NOMO-1 treated with dmso at 0.1 percent for 144 hours (cell line): ENCODE measurements at regions not wholly inside any gene's neighbourhood (a gene's known extent, or its start where the extent isn't known, plus 50 kb on each side); places are given as distances from the start of the nearest gene placed in this dataset.
A peak's percentile ranks its signal among the peaks of the same experiment; 100 is the strongest.
"Not testable (repeated sequence)": the region's sequence is repeated elsewhere in the genome, so short reads cannot be mapped to it uniquely, and the experiment has no call there.

Source experiments
- DNase-seq: peaks from one replicate; lab custom pipeline; 2025; ENCODE audit not compliant: unreplicated experiment; lab: John Stamatoyannopoulos, UW

DNA sequence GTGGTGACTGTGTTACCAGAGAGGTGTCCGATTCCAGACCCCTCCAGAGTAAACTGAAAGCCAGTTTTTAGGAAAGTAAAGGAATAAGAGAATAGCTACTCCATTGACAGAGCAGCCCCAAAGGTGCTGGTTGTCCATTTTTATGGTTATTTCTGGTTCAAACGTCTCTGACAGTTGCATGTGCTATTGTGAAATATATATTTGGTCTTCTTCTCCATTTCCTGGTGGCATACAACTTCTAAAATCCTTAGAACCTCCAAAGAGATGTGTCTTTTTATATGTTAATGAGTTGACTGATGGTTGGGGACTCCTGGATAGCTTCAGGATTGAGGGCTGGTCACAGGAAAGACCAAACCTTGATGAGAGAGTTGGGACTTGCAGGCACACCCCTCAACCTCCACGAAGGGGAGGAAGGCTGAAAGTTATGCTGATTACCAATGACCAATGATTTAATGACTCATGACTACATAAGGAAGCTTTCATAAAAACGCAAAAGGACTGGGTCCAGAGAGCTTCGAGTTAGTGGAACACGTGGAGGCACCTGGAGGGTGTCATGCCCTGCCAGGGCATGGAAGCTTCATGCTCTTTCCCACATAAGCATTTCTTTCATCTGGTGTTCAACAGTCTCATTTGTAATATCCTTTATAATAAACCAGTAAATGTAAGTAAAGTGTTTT is 100.7 kb downstream of the SLC16A1 start:
- no peak for DNase-seq

DNA sequence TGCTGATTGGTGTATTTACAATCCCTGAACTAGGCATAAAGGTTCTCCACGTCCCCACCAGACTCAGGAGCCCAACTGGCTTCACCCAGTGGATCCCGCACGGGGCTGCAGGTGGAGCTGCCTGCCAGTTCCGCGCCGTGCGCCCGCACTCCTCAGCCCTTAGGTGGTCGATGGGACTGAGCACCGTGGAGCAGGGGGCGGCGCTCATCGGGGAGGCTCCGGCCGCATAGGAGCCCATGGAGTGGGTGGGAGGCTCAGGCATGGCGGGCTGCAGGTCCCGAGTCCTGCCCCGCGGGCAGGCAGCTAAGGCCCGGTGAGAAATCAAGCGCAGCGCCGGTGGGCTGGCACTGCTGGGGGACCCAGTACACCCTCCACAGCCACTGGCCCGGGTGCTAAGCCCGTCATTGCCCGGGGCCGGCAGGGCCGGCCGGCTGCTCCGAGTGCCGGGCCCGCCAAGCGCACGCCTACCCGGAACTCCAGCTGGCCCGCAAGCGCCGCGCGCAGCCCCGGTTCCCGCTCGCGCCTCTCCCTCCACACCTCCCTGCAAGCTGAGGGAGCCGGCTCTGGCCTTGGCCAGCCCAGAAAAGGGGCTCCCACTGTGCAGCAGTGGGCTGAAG is 101.5 kb downstream of the SLC16A1 start:
- DNase-seq = not testable (repeated sequence)

- DNase-seq = not testable (repeated sequence)
Observed at GRCh38 chr1:112853915-112854314, 102.1 kb downstream of the SLC16A1 start.

- DNase-seq = no peak
Observed at GRCh38 chr1:112852934-112853333, 103.1 kb downstream of the SLC16A1 start.

GRCh38 chr1:112852276-112852675 is 103.7 kb downstream of the SLC16A1 start:
- no peak for DNase-seq

DNA sequence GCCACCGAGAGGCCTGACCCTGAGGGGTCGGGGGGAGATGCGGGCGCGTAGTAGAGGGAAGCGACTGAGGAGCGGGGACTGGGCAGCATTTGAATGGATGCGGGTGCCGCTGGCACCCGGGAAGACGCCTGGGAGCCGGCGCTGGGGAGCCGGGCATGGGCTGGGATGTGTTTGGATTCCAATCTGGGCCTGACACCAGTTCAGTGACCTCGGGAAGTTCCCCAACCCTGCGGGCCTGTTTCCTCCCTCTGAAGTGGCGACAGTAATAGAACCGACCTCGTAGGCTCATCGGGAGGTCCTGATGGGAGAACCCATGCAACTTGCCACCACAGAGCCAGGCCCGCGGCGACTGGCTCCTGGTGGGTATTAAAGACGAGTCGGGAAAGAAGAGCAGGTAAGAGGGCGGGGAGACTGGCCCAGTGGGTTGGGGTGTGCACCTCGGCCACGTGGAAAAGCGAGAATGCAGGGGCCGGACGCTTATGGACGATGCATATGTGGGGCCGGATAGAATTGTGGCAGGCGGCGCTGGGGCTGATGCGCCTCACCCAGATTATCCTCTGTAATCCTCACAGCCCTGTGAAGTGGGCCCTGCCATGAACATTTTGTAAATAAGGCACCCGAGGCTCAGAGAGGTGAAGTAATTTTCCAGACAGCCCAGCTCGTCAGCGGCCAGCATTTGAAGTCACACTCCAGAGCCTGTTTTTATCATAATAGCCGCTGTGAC is 105.8 kb downstream of the SLC16A1 start:
- no peak for DNase-seq

GRCh38 chr1:112849425-112850033 is 106.5 kb downstream of the SLC16A1 start:
- no peak for DNase-seq

DNA sequence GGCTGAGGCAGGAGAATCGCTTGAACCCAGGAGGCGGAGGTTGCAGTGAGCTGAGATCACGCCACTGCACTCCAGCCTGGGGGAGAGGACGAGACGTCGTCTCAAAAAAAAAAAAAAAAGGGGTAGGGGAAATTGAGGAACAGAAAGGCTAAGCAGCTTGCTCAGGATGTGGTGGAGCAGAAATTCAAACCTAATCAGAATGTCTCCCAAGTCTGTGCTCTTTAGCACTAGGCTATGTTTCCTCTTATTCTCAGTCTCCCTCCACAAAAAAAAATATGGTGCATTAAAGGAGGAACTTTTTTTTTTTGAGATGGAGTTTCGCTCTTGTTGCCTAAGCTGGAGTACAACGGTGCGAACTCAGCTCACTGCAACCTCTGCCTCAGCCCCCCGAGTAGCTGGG is 114.2 kb downstream of the SLC16A1 start:
- DNase-seq = peak; percentile 68

DNA sequence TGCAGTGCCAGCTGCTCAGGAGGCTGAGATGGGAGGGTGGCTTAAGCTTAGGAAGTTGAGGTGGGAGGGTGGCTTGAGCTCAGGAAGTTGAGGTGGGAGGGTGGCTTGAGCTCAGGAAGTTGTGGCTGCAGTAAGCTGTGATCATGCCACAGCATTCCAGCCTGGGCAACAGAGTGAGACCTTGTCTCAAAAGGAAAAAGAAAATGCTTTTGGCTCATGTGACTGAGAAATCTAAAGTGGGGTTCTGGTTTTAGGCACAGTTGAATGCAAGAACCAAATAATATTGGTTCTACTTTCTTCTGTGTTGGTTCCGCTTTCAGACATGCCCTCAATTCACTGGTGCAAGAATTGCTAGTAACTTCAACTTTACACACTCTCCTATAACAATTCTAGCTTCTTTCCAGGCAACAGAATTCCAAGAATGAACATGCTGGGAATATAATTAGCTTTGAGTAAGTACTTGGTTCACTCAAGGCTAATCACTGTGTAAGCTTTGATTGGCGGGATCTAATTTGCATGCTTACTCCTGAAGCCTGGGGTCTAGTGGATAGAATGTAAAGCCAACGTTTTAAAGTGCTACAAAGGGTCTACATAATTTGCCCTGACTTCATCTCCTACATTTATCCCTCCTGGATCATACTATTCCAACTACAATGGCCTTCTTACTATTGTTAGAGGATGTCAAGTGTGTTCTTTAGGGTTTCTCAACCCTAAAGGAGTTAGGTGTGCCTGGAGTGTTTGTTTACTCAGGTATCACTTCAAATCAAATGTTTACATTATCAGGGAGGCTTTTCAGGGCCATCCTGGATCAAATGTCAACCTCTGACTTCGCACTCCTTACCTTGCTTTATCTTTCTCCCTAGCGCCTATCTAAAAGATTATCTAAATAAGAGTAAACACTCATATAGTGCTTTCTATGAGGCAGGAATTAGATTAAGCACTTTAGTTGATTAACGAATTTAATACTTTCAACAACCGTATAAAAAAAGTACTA is 115.1 kb downstream of the SLC16A1 start:
- DNase-seq = no peak

- no peak for DNase-seq
Observed at GRCh38 chr1:112836642-112837041, 119.4 kb downstream of the SLC16A1 start.

- no peak for DNase-seq
Observed at GRCh38 chr1:112833806-112834205, 118.7 kb upstream of the PPM1J start.

- DNase-seq = not testable (repeated sequence)
Observed at GRCh38 chr1:112832259-112832658, 117.1 kb upstream of the PPM1J start.

- DNase-seq = not testable (repeated sequence)
Observed at GRCh38 chr1:112829691-112830090, 114.6 kb upstream of the PPM1J start.

- no peak for DNase-seq
Observed at GRCh38 chr1:112828716-112829115, 113.6 kb upstream of the PPM1J start.

DNA sequence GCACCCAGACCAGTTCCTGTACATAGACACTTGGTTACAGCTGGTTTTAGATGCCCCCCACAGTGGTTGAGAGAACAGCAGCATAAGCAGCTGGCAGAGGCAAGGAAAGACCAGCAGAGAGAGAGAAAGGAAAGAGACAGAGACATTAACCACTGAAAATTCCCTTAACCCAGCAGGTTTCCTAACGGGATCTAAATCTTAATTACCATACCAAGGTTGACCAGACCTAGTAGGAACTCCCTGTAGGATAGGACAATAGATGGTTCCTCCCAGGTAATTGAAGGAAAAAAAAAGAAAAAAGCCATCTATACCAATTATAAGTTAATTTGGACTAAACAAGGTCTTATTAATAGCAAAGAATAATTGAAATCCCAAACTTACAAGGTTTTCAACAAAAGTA is 112.3 kb upstream of the PPM1J start:
- DNase-seq = not testable (repeated sequence)

GRCh38 chr1:112826217-112826944 is 111.2 kb upstream of the PPM1J start:
- DNase-seq = no peak

DNA sequence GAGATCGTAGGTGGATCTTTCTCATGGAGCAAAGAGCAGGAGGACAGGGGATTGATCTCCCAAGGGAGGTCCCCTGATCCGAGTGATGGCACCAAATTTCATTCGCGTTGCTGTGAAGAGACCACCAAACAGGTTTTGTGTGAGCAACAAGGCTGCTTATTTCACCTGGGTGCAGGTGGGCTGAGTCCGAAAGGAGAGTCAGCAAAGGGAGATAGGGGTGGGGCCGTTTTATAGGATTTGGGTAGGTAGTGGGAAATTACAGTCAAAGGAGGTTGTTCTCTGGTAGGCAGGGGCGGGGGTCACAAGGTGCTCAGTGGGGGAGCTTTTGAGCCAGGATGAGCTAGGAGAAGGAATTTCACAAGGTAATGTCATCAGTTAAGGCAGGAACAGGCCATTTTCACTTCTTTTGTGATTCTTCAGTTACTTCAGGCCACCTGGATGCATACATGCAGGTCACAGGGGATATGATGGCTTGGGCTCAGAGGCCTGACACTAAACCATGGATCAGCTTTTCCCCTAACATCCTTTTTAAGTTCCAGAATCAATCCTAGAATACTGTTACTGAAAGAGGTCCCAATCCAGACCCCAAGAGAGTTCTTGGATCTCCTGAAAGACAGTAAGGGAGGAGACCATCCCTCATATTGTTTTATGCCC is 110.6 kb upstream of the PPM1J start:
- DNase-seq = not testable (repeated sequence)

DNA sequence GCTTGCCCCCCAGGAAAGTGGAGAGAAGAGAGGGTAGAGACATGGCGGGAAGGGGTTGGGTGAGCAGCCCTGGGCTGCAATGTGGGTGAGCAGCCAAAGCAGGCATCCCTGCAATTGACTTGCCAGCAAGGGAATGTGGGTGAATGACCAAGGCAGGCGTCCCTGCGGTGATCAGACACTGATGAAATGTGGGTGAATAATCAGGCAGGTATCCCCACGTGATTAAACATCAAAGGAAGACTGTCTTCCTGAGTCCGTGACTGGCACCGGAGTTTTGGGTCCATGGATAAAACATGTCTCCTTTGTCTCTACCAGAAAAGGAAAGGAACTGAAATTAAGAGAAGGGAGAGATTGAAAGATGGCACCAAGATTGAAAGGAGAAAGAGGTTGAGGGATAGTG is 109.9 kb upstream of the PPM1J start:
- DNase-seq = not testable (repeated sequence)

DNA sequence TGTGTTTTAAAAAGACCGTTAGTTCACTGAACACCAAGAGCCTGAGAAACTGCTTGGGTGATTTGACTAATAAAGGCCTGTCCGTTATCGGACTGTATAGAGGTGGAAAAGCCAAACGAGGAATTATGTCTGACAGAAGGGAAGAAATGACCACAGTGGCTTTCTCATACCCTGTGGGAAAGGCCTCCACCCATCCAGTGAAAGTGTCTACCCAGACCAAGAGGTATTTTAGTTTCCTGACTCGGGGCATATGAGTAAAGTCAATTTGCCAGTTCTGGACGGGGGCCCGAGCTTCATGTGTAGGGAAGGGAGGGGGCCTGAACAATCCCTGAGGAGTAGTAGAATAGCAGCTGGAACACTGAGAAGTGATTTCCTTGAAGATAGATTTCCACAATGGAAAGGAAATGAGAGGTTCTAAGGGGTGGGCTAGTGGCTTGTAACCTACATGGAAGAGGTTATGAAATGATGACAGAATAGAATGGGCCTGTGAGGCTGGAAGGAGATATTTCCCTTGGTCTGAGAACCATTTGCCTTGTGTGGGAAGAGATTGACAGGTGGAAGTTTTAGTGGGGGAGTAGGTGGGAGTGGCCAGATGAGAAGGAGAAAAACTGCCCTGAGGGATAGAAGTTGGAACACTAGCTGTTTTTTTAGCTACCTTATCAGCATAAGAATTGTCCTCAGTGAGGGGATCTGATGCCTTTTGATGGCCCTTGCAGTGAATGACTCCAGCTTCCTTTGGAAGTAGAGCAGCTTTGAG is 106.4 kb upstream of the PPM1J start:
- not testable (repeated sequence) for DNase-seq
